ENCODE measurements at regions not wholly inside any gene's neighbourhood (a gene's known extent, or its start where the extent isn't known, plus 50 kb on each side); places are given as distances from the start of the nearest gene placed in this dataset.

GRCh38 chr14:85093631-85094330 lies 436.2 kb upstream of the FLRT2 start:
- TF ChIP-seq CTCF (IDR thresholded peaks at IDR 0.05) (no peak), POLR2AphosphoS5 (IDR thresholded peaks at IDR 0.05) (no peak), POLR2A (IDR thresholded peaks at IDR 0.05) (no peak)

Measured in prostate gland (tissue), 2 donors.